GM19240 (cell line): ENCODE measurements at regions not wholly inside any gene's neighbourhood (a gene's known extent, or its start where the extent isn't known, plus 50 kb on each side); places are given as distances from the start of the nearest gene placed in this dataset.
"Not testable (repeated sequence)": the region's sequence is repeated elsewhere in the genome, so short reads cannot be mapped to it uniquely, and the experiment has no call there.

Experiments
- DNase-seq: peaks from one replicate; pipeline ENCODE4 v3.0.0; 2011; ENCODE audit warnings: low spot score; ENCODE audit not compliant: insufficient read length

- not testable (repeated sequence) for DNase-seq
These were observed 278.3 kb downstream of the PCDH17 start for GRCh38 chr13:57909833-57910232.

- no peak for DNase-seq
These were observed 286.5 kb downstream of the PCDH17 start for GRCh38 chr13:57918086-57918485.

- DNase-seq = no peak
These were observed 287.4 kb downstream of the PCDH17 start for GRCh38 chr13:57918913-57919312.

- no peak for DNase-seq
These were observed 293.7 kb downstream of the PCDH17 start for GRCh38 chr13:57925250-57925649.

GRCh38 chr13:57925751-57926150 lies 294.2 kb downstream of the PCDH17 start:
- DNase-seq = no peak

GRCh38 chr13:57932061-57932460 lies 300.5 kb downstream of the PCDH17 start:
- DNase-seq = no peak

- DNase-seq = no peak
These were observed 302.1 kb downstream of the PCDH17 start for GRCh38 chr13:57933606-57934005.

- DNase-seq = no peak
These were observed 304.4 kb downstream of the PCDH17 start for GRCh38 chr13:57935965-57936364.

- DNase-seq = no peak
These were observed 314.8 kb downstream of the PCDH17 start for GRCh38 chr13:57946361-57946760.

GRCh38 chr13:57948884-57949283 lies 317.3 kb downstream of the PCDH17 start:
- no peak for DNase-seq

- no peak for DNase-seq
These were observed 338.4 kb downstream of the PCDH17 start for GRCh38 chr13:57969951-57970350.

GRCh38 chr13:57970404-57970803 lies 338.9 kb downstream of the PCDH17 start:
- DNase-seq = no peak

- DNase-seq = no peak
These were observed 351.2 kb downstream of the PCDH17 start for GRCh38 chr13:57982782-57983181.

- no peak for DNase-seq
These were observed 356.7 kb downstream of the PCDH17 start for GRCh38 chr13:57988276-57988675.

- DNase-seq = no peak
These were observed 359.5 kb downstream of the PCDH17 start for GRCh38 chr13:57991041-57991440.

GRCh38 chr13:57992416-57992815 lies 360.9 kb downstream of the PCDH17 start:
- DNase-seq = no peak

- DNase-seq = no peak
These were observed 365.2 kb downstream of the PCDH17 start for GRCh38 chr13:57996717-57997116.

- DNase-seq = no peak
These were observed 373.2 kb downstream of the PCDH17 start for GRCh38 chr13:58004751-58005150.

GRCh38 chr13:58018020-58018419 lies 386.5 kb downstream of the PCDH17 start:
- no peak for DNase-seq

GRCh38 chr13:58018865-58019264 lies 387.3 kb downstream of the PCDH17 start:
- DNase-seq = no peak

- DNase-seq = no peak
These were observed 392.6 kb downstream of the PCDH17 start for GRCh38 chr13:58024103-58024502.

- no peak for DNase-seq
These were observed 394.3 kb downstream of the PCDH17 start for GRCh38 chr13:58025821-58026220.

- DNase-seq = no peak
These were observed 401.3 kb downstream of the PCDH17 start for GRCh38 chr13:58032676-58033460.
